ENCODE measurements at regions not wholly inside any gene's neighbourhood (a gene's known extent, or its start where the extent isn't known, plus 50 kb on each side); places are given as distances from the start of the nearest gene placed in this dataset.

DNA sequence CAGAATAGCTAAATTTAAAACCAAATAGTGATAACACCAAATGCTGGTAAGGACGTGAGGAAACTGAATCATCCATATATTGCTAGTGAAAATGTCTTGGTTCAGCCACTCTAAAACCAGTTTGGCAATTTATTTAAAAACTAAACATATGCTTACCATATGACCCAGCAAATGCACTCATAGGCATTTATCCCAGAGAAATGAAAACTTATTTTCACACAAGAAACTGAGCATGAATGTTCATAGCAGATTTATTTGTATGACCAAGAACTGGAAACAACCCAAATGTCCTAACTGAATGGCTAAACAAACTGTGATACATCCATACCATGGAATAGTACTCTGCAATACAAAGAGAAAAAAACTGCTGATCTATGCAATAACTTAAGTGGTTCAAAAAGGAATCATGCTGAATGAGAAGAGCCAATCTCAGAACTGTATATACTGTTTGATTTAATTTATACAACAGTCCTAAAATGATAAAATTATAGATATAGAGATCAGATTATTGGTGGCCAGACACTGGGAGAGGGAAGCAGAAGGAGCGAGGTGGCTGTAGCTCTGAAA lies 115.6 kb upstream of the ADGRF1 start (continued):
- TF ChIP-seq, protein P1, sequence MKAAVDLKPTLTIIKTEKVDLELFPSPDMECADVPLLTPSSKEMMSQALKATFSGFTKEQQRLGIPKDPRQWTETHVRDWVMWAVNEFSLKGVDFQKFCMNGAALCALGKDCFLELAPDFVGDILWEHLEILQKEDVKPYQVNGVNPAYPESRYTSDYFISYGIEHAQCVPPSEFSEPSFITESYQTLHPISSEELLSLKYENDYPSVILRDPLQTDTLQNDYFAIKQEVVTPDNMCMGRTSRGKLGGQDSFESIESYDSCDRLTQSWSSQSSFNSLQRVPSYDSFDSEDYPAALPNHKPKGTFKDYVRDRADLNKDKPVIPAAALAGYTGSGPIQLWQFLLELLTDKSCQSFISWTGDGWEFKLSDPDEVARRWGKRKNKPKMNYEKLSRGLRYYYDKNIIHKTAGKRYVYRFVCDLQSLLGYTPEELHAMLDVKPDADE (IDR thresholded peaks at IDR 0.05): no peak
- no peak for TF ChIP-seq STAT1 (IDR thresholded peaks at IDR 0.05; ENCODE audit: unreplicated experiment)
- TF ChIP-seq EZH2 (IDR thresholded peaks at IDR 0.05; ENCODE audit: low read depth, unreplicated experiment): no peak
- no peak for TF ChIP-seq CTCF (conservative IDR thresholded peaks at IDR 0.05; ENCODE audit: low read depth in 2 of 2)
- TF ChIP-seq ZNF114 (CRISPR knock-in tag; IDR thresholded peaks at IDR 0.05): no peak
- no peak for TF ChIP-seq EZH2phosphoT487 (IDR thresholded peaks at IDR 0.05; ENCODE audit: unreplicated experiment)
- no peak for TF ChIP-seq CREB1 (CRISPR knock-in tag; IDR thresholded peaks at IDR 0.05; ENCODE audit: low read depth)

GRCh38 chr6:47157063-47157462 lies 114.9 kb upstream of the ADGRF1 start:
- 0 out of 2 replicates have a peak, but pooled peaks cover 4% of the 10 kb centered on the region for H3K9me2 ChIP-seq (ENCODE audit: insufficient read depth)
- no peak overlapping the region for H3K4me3 Mint-ChIP-seq
- peaks cover 7% of the 10 kb centered on the region; the same call in 2 of the 3 replicates for H3K4me1 Mint-ChIP-seq
- H2AFZ ChIP-seq: no peak overlapping the region
- H3K4me3 ChIP-seq: no peak overlapping the region
- H3K36me3 ChIP-seq (ENCODE audit: insufficient read depth): no peaks in the 10 kb centered on the region
- H4K20me1 ChIP-seq (replicated peaks; ENCODE audit: insufficient read depth): no peaks in the 10 kb centered on the region
- peaks cover 4% of the 10 kb centered on the region for H3K27me3 Mint-ChIP-seq (ENCODE audit: insufficient read depth, low read depth, poor library complexity)
- H3K27me3 ChIP-seq (ENCODE audit: insufficient read depth): no peaks in the 10 kb centered on the region
- H3K27ac ChIP-seq (ENCODE audit: low read depth): no peak overlapping the region
- ATAC-seq (no peak), DNase-seq (ENCODE audit: low spot score) (no peak)
- H3K27ac Mint-ChIP-seq: no peak overlapping the region
- H3K36me3 Mint-ChIP-seq (ENCODE audit: low read depth): no peaks in the 10 kb centered on the region
- H3F3A ChIP-seq (replicated peaks; ENCODE audit: low read depth): no peaks in the 10 kb centered on the region
- H3K4me1 ChIP-seq (ENCODE audit: insufficient read depth): no peaks in the 10 kb centered on the region
- no peak overlapping the region for H3K4me2 ChIP-seq
- no peaks in the 10 kb centered on the region for H3K79me2 ChIP-seq (replicated peaks; ENCODE audit: insufficient read depth)
- no peaks in the 10 kb centered on the region for H3K9me3 Mint-ChIP-seq
- TF ChIP-seq EZH2phosphoT487 (IDR thresholded peaks at IDR 0.05; ENCODE audit: unreplicated experiment) (no peak), ZNF462 (CRISPR knock-in tag; IDR thresholded peaks at IDR 0.05) (no peak), STAT1 (IDR thresholded peaks at IDR 0.05; ENCODE audit: unreplicated experiment) (no peak), ZNF114 (CRISPR knock-in tag; IDR thresholded peaks at IDR 0.05) (no peak), POLR2AphosphoS5 (IDR thresholded peaks at IDR 0.05; ENCODE audit: low read depth) (no peak), CREB1 (CRISPR knock-in tag; IDR thresholded peaks at IDR 0.05; ENCODE audit: low read depth) (no peak), EZH2 (IDR thresholded peaks at IDR 0.05; ENCODE audit: low read depth, unreplicated experiment) (no peak)
- TF ChIP-seq, protein P1 (IDR thresholded peaks at IDR 0.05): no peak
- TF ChIP-seq, protein P2, sequence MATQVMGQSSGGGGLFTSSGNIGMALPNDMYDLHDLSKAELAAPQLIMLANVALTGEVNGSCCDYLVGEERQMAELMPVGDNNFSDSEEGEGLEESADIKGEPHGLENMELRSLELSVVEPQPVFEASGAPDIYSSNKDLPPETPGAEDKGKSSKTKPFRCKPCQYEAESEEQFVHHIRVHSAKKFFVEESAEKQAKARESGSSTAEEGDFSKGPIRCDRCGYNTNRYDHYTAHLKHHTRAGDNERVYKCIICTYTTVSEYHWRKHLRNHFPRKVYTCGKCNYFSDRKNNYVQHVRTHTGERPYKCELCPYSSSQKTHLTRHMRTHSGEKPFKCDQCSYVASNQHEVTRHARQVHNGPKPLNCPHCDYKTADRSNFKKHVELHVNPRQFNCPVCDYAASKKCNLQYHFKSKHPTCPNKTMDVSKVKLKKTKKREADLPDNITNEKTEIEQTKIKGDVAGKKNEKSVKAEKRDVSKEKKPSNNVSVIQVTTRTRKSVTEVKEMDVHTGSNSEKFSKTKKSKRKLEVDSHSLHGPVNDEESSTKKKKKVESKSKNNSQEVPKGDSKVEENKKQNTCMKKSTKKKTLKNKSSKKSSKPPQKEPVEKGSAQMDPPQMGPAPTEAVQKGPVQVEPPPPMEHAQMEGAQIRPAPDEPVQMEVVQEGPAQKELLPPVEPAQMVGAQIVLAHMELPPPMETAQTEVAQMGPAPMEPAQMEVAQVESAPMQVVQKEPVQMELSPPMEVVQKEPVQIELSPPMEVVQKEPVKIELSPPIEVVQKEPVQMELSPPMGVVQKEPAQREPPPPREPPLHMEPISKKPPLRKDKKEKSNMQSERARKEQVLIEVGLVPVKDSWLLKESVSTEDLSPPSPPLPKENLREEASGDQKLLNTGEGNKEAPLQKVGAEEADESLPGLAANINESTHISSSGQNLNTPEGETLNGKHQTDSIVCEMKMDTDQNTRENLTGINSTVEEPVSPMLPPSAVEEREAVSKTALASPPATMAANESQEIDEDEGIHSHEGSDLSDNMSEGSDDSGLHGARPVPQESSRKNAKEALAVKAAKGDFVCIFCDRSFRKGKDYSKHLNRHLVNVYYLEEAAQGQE (IDR thresholded peaks at IDR 0.05; ENCODE audit: unreplicated experiment): no peak

Measured in GM23338 (cell line).